Renal pelvis (tissue), 1 donor: ENCODE measurements at regions not wholly inside any gene's neighbourhood (a gene's known extent, or its start where the extent isn't known, plus 50 kb on each side); places are given as distances from the start of the nearest gene placed in this dataset.

ENCODE experiments used
- DNase-seq: peaks from one replicate; pipeline ENCODE4 v3.0.0-alpha.2; 2013

- DNase-seq, result no peak
Measured at GRCh38 chrX:22395372-22395771, 122.7 kb downstream of the CBLL2 start.

DNA sequence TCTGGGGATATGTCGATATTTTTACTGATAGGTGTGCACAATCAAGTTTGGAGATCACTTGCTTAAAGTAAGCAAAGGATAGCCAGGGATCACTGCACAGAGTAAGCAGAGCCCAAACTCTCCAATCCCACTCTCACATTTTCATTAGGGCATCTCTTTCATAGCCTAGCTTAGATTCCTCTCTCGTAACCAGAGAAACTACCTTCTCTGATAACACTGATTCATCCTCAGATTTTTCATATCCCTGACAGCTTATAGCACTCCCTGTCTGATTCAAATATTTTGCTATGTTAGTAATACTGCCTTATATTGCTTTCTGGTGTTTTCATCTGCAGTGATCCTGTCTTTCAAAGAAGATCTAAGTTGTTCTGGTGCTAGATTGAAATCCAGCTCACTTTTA, 123.7 kb downstream of the CBLL2 start:
- DNase-seq, result no peak

GRCh38 chrX:22397566-22397965, 124.9 kb downstream of the CBLL2 start:
- DNase-seq, result no peak

GRCh38 chrX:22399437-22400192, 126.9 kb downstream of the CBLL2 start:
- DNase-seq, result no peak

- DNase-seq, result no peak
Measured at GRCh38 chrX:22404297-22404696, 131.6 kb downstream of the CBLL2 start.

- no peak for DNase-seq
Measured at GRCh38 chrX:22406201-22406737, 133.6 kb downstream of the CBLL2 start.

- no peak for DNase-seq
Measured at GRCh38 chrX:22409418-22409817, 136.7 kb downstream of the CBLL2 start.

GRCh38 chrX:22424122-22424915, 151.6 kb downstream of the CBLL2 start:
- no peak for DNase-seq

DNA sequence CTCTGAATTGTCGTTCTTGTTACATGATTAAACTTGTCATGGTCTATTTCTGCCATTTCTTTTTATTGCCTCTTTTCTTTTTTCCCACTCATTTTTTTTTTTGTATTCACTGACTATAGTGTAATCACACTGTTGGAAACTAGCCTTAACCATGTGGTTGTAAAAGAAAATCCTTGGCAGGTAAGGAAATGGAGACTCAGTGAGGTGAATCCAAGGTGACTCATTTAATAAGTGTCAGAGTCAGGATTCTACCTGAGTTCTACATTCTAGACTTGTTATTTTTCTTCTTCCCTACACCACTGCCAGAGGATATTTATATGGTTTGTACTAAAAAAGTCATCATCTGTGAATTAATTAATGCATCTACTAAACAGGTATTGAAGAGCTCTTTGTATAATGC, 152.2 kb downstream of the CBLL2 start:
- no peak for DNase-seq

DNA sequence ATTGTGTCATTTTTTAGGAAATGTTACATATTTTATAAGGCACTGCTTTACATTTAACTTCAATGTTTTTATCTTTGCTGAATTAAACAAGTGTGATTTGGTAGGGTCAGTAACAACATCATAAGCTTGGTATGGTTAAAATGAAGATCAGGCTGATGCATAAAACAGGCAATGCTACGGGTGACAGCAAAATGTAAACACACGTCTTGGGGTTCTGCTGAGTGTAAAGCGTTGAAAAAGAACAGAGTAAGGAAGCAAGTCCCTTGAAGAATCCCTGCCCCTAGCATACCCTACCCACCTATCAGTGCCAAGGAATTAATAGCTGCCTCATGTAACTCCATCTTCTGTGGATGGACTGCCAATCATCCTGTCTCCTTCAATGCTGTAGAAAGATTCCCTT, 157.0 kb downstream of the CBLL2 start:
- no peak for DNase-seq

DNA sequence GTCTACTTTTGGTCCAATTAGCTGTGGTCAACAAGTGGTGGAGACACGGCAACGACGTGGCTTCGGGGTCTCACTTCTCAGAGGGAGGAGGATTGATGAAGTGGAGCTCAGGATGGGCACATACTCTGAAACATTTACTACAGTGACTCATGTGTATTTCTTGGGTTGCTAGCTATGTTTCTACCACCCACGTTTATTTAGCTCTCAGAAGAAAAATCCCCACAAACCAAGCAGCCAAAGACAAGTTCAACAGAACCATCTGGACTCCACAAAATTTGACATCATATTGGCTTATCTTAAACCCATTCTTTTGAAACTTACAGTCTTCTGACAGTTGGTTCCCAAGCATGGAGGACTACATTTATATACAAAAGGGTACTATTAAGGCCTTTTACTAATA, 158.0 kb downstream of the CBLL2 start:
- DNase-seq, result no peak

GRCh38 chrX:22433292-22434070, 160.8 kb downstream of the CBLL2 start:
- DNase-seq, result no peak

DNA sequence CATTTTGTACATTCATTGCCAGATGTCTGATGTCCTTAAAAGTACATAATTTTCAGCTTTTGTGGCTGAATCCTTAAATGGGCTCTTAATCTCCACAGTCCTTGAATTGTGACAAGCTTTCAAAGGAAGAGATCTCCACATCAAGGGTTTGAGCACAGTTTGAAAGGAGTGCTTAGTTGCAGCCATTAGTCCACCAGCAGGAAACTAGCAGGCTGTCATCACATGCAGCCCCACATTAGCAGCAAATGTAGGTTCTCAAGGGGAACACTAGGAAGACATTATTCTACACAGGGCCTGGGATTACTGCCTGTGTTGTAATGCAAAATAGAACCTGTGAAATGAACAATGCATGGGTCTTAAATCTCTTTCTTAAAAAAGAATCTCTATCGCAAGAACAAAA, 173.2 kb downstream of the CBLL2 start:
- DNase-seq, result no peak

DNA sequence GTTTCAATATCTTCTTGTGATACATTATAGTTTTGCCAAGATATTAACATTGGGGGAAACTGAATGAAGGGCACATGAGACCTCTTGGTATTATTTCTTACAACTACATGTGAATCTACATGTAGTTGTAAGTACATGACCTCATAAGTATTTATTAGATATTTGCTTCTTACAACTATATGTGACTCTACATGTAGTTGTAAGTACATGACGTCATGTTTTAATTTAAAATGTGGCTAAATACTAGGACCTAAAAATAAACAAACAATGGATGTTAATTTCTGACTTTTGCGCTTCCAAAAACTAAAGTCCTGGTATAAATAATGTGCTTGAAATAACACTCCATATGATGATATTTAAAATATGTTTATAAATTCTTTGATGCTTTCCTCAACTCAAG, 190.2 kb downstream of the CBLL2 start:
- no peak for DNase-seq

GRCh38 chrX:22467571-22467970, 194.9 kb downstream of the CBLL2 start:
- no peak for DNase-seq

GRCh38 chrX:22481436-22481835, 208.7 kb downstream of the CBLL2 start:
- DNase-seq, result no peak

- DNase-seq, result no peak
Measured at GRCh38 chrX:22486296-22486695, 213.6 kb downstream of the CBLL2 start.

DNA sequence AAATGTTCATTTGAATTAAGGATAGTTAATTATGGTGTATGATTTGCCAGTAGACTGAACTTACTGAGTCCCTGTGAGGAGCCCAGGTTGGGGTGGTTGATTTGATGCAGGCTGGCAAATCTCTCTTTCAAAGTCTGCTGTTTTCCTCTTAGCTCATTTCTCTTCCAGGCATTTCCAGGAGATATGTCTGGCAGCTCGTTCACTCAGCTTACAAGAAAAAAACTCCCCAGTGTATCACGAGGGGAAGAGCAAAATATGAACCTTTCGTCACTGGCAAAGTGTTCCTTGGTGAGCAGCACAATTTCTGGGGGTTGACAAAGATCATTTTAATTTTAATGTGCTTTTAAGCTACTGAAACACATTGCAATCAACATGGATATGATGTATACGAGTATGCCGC, 244.2 kb downstream of the CBLL2 start:
- DNase-seq, result no peak

DNA sequence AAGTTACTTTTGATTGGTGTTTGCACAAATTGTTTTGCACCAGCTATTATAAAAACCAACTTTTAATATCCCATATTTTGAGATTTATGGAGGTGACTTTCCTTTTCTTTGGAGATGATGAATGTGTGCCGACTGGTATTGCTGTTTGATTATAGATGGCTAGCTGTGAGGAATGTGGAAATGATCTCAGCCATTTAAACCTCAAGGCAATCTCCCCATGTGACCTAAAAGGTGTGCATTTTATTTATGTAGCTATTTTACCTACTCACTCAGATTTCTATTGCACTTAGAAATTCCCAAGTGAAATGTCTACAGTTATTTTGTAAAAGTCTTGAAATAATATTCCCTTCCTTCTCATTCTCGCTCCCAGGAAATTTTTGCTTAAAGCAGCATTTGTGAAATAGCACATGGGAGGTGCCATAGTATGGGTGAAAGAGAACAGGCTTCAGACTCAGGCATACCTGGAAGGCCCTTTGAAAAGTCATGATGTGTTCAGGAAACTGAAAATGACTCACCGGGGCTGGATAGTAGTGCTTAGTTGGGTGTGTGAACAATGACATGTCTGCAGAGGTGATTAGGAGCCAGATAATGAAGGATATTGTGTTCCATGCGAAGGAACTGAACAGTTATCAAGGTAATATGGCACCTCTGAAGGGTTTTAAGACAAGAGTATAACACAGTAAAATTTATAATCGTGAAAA, 247.6 kb downstream of the CBLL2 start:
- DNase-seq, result no peak

DNA sequence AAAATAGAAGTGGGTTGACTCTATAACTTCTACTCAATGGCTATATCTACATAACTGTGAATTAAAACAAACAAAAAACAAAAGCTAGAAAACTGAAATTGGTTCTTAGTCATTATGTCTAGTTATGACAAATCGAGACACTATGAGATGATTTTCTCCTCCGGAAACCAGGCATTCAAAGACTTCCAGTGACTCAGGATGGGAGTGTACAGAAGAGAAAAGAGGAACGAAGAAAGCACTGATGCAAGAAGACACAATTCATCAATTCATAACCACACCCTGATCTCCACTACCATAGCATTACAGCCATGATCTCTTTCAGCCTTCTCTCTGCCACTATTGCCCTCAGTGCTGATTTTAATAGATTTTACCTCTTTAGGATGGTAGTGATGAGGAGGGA, 253.6 kb downstream of the CBLL2 start:
- no peak for DNase-seq

DNA sequence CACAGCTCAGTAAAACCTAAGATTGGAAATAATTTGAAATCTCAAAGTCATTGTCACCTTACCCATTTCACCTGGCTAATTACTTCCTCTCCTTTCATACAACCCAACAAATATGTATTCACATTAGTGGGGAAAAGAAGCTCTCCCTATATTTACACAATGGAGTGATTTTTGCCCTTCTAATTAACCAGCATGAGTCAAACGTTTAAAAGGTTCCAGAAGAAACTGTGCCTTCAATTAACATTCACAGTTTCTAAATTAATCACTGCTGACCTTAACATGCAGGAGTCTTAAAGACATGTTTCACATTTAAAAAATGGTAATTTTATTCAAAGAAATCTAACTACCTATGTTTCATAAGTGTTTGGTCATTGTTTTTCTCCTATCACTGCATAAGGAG, 254.6 kb downstream of the CBLL2 start:
- DNase-seq, result no peak

DNA sequence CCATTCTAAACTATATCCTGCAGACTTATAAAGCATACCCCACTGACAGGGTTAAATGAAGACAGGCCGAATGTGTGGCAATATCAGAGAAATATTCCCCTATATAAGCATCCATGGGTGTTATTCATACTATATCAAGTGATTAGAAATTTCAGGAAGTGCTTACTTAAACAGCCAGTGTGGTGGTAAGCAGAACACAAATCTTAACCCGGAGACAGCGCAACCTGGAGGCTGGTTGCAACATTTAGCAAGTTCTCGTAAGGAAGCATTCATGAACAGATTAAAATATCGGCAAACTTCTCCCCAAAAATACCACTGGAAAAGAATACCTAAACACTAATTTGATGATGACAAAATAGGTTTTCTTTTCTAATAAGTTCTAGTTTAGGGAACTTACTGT, 261.2 kb downstream of the CBLL2 start:
- DNase-seq, result no peak
